GF-D8 (cell line): ENCODE measurements at regions not wholly inside any gene's neighbourhood (a gene's known extent, or its start where the extent isn't known, plus 50 kb on each side); places are given as distances from the start of the nearest gene placed in this dataset.
"Not testable (repeated sequence)": the region's sequence is repeated elsewhere in the genome, so short reads cannot be mapped to it uniquely, and the experiment has no call there.

Source experiments
- DNase-seq: peaks from one replicate; lab custom pipeline; 2025; lab: John Stamatoyannopoulos, UW

DNA sequence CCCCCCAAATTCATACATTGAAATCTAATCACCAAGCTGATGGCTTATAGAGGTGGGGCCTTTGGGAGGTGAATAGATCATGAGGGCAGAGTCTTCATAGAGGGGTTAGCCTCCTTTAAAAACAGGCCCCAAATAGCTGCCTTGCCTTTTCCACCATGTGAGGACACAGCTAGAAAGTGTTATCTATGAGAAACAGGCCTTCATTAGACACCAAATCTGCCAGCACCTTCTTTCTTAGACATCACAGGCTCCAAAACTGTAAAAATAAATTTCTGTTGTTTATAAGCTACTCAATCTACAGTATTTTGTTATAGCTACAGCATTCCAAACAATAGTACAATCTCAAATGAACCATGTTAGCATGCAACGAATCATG is 459.3 kb upstream of the GCFC2 start:
- DNase-seq, result no peak

DNA sequence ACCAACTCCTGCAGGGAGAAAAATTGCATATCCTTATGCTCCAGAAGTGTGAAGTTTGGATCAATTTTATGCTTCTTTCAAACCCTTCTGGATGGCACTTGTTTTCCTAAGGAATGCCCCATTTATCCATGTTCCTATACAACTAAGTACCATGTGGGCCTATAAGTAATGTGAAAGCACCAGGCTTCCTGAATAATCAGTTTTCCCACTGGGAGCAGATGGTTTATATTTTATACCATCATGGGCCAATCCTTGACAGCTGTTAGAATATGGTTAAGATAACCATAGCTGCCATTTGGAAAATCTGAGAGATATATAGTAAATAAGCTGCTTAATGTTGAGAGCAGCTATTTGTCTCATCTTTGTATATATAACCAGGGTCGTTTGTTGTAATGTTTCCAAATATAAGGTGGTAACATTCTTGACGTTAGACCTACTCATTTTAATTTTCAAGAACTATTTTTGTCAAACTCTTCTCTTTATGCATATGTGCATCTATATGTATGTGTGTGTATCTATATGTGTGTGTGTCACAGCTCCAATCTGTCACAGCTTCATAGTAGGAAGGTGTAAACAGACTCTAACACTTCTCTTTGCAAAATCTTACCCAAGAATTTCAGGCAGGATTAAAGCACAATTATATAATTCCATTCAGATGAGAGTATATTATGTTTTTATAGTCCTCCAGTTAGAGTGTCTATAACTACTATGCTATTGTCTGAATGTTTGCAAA is 458.7 kb upstream of the GCFC2 start:
- DNase-seq, result no peak

DNA sequence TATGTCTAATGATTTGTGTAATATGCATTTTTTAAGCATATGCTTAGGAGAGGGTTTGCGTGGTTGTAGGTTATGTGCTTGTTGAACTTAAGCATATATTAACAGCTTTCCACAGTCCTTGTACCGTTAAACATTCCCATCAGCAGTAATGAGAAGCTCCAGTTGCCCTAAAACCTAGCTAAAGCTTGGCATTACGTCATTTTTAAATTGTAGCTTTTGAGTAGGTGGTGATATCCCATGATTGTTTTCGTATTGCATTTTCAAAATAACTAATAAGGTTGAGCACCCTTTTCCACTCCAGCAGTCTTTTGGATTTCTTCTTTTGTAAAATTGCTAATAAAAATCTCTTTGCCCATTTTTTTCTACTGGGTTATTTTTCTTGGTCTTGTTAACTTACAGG is 453.1 kb upstream of the GCFC2 start:
- no peak for DNase-seq

DNA sequence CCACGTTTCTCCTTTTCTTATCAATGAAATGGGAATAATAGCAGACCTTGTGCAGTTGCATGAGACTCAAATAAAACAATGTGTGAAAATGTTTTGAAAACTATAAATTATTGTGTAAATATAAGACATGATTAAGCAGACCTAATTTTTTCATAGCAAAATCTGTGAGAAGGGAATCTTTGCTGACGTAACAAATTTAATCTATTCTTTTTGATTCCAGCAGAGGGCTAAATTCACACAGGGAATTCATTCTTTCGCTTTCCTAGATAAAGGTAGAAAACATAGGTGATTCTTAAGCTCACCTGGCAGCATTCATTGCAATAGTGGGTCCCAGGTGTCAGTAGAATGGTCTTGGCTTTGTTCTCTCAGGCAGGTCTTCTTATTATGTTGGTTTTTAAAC is 450.0 kb upstream of the GCFC2 start:
- no peak for DNase-seq

DNA sequence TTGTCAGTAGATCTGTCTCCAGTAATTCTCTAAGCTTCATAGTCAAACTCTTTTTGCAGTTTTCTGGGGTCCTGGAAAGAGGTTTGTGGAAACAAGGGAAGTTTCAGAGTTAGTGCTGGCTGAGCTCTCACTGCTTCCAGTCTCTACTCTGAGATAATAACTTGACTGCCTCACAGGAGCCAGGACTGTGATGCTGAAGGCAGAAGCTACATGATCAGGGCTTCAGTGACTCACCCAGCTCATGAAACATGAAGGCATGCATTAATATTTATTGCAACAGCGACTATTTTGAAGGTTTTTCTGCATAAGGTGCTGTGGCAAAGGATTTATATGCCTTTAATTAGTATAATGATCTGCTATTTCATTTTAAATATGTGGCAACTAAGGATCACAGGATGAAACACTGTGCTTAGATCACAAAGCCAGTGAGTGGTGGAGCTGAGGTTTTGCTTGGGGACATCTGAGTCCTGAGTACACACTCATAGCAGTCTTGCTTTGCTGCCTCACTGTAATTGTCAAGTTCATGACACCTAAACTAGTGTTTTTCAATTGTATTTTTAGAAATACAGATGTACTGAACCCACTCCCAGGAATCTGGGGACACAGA is 448.4 kb upstream of the GCFC2 start:
- no peak for DNase-seq

DNA sequence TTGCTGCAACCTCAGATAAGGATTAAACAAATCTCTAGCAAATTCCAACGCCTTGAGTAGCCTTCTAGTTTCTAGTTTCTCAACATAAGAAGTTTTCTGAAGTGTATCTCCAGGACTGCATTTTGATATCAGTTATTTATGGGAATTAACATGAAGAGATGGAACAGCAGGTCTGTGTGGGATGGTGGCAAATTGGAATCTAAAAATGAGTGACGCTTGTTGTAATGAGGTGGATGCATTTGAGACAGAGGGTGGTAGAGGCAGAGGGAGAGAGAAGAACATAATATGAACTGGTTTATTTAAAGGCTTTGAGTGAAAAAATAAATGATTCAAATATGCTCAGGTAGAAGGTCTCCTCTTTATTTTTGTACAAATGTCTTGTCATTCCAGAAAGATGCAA is 446.8 kb upstream of the GCFC2 start:
- DNase-seq, result no peak

DNA sequence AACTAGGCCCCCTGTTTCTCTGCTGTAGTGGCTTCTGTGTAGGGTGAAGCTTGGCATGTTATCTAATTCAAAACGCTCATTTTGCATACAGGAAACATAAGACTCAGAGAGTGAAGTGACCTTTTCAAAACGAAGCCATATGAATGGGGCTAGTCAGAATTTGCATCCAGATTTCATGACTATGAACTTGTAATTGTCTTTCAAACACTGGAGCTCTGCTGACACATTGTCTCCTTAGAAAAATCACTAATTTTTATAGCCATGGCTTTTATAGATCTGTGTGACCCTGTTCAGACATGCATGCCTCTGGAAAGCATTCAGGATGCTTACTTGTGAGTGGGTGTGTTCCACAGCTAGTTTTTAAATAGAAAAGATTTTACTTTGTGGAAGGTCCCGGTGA is 444.3 kb upstream of the GCFC2 start:
- no peak for DNase-seq

DNA sequence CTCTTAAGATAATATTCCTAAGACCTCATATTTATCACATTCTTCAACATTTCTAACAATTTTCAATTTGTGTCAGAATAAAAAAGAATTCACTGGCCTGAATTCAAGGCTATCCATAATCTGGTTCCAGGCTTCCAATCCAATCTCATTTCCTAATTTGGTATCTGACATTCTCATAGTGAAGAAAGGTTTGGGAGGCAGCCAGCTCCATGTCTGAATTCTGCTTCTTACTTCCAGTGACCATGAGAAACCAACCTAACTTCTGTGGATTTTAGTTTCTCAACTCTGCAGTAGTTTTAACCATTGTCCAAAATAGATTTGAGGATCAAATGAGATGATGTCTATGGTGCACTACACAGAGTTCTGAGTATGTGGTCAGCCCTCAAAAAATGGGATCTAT is 439.1 kb upstream of the GCFC2 start:
- no peak for DNase-seq

DNA sequence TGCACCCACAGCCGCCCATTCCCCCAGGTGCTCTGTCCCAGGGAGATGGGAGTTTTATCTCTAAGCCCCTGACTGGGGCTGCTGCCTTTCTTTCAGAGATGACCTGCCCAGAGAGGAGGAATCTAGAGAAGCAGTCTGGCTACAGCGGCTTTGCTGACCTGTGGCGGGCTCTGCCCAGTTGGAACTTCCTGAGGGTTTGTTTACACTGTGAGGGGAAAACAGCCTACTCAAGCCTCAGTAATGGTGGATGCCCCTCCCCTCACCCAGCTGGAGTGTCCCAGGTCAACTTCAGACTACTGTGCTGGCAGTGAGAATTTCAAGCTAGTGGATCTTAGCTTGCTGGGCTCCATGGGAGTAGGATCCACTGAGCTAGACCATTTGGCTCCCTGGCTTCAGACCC is 428.6 kb upstream of the GCFC2 start:
- not testable (repeated sequence) for DNase-seq

DNA sequence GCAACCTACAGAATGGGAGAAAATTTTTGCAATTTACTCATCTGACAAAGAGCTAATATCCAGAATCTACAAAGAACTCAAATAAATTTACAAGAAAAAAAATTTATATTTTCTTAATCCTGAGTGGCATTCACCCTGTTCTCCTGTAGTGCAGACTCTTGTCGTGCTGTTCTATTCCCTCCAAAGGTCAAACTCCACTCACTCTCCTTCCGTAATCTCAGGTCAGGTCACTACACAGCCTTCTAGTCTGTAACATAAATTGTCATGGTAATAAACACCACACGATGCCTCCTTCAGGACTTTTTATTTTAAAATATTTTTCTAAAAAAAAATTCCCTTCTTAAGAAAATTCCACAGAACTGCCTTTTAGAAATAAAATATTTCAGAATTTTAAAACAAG is 417.9 kb upstream of the GCFC2 start:
- DNase-seq, result no peak

DNA sequence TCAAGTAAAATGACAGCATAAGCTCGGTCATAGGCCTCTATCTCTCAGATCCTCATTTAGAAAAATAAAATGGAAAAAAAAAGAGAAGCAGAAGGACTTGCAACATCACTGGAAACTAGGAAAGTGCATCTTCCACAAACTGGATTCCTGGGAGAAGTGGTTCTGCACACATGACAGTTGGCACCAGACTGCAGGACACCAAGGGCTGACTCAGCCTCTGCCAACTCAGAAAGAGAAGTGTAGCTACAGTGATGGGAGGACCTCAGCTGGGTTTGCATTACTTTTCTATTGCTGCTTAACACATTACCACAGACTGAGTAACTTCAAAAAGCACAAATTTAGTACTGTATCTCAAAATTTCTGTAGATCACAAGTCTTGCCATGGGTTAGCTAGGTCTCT is 409.5 kb upstream of the GCFC2 start:
- no peak for DNase-seq

DNA sequence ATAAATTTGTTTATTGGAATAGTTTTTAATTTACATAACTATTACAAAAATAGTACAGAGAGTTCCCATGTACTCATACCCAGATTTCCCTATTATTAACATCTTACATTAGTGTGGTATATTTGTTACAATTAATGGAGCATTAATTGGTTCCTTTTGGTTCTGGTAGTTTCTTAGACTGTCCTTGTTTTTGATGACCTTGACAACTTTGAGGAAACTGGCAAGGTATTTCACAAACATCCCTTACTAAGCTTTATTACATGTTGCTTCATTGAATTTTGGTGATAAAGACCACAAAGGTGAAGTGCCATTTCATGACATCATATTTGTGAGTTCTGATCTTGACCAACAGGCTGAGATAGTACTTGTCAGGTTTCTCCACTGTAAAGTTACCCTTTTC is 379.0 kb upstream of the GCFC2 start:
- DNase-seq, result no peak

DNA sequence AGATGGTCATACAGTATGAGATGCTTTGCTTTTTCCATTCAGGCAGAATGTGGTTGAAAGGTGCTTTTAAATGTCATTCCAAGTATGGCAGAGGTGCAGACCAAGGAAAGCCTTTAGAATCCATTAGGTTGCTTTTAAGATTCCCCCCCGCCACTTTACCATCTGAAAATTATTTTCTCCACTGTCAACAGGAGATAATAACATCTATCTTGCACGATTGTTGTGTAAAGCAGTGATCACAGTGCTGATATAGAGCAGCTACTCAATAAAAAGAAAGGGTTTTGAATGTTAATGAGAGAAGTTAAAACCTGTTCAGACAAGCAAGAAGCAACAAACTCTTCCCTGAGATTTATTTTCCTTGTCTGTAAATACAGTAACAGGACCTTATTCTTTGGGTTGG is 372.5 kb upstream of the GCFC2 start:
- no peak for DNase-seq

DNA sequence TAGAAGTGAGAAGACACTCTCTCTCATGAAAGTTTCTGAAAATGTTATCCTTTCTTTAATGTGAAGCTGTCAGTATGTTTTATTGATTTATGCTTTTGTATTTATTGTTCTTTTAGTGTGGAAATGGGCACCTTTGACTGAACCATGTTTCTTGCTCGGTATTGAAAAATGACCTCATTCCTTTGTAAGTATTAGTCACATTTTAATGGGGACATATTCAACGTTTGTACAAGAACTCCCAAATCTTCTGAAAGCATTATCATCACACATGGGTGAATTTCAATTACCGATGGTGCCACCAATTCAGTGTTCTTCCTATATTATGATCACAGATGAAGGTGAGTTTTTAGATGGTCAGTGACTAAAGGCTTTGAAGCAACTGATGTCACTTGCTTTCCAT is 371.8 kb upstream of the GCFC2 start:
- DNase-seq, result no peak

DNA sequence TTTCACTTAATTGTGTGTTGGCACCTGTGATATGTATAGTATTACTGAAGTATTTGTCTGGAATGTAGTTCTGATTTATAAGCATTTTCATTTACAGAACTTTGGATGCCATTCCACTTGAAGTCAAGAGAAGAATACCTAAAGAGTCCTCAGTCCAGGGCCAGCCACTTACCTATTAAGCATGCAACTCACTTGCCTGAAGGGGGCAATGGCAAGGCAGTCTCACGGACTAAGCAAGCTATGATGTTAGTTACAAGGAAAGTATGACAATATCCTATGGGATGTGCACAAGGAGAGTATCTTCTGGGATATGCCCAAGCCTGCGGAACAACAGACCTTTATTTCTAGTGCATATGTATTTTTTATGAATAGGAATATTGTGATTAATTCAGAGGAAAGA is 369.4 kb upstream of the GCFC2 start:
- DNase-seq, result no peak

DNA sequence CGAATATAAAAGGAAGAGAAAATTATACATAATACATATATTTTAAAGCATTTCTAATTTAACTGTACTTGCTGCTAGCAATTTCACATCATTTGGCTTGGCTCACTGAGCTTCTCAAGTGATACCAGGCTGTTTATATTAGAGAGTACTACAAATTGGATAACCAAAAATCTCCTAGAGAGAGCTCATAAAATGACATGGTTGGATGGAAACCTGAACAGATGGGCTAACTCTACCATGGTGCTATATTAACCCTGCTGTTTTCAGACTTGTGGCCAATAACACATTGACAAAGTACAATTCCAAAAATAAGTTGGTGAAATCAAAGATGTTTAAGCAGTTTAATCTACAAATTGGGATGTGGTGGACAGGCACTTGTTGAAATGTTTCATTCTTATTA is 364.4 kb upstream of the GCFC2 start:
- no peak for DNase-seq

DNA sequence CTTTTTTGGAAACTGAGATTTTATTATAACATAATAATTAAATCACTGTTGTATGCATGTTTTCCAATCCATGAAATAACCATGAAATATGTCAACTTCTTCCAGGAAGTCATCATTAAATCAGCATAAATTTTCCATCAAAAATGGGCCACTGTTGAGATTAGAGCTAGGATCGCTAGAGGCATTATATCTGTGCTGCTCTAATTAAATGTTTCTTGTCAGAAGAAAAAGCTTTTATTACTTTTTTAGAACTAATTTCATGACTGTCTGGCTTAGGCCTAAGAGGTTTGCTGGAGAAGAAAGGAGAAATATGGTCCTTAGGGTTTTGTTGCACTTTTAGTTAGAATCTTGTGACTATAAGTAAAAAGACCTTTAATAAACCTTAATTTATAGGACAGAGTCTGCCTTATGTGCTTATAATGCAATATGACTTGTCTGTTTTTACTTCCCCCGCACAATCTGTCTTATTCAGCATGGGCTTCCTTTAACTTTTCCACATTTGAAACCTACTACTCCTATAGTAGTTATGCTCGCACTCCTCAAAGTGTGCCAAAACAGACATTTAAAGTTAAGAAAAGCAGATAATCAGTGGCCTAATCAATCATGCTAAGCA is 363.4 kb upstream of the GCFC2 start:
- DNase-seq, result no peak

DNA sequence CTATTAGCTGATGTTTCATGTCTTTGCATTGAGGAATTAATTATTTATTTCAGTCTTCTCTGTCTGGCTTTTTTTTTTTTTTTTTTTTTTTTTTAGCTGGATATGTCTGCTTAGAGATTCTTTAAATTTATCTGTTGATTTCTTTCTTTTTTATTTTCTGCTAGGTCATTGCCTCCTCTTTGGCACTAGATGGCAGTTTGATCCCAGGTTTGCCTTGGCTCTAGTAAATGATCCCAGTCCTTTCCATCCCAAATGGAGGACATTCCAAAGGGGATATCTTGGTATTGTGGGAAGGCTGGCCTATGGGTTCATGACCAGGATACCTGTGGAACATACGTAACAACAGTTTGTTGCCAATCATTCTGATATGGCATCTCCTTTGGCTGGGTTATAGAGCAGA is 339.5 kb upstream of the GCFC2 start:
- DNase-seq, result no peak

DNA sequence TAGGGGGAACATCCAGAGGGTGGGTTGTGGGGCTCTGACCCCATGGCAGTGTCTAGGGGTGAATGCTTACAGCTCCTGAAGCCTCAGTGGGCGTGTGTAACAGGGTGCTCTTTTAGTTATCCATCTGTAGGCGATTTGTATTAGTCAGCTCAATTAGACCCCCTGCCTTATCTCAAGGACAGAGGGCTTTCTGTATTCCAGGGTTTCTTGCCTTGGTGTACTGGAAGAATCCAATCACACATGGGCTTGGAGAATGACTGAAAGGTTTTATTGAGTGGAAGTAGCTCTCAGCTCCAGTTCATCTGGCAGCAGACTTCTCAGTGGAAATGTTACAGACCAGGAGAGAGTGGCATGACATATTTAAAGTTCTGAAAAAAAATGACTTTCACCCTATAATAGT is 334.0 kb upstream of the GCFC2 start:
- no peak for DNase-seq

DNA sequence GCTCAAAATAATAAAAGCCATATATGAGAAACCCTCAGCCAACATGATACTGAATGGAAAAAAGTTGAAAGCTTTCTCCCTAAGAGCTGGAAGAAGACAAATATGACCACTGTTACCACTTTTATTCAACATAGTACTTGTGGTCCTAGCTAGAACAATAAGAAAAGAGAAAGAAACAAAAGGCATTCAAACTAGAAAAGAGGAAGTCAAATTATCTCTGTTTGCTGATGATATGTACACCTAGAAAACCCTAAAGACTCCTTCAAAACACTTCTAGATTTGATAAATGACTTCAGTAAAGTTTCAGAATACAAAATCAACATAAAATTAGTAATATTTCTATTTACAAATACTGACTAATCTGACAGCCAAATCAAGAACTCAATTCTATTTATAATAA is 328.8 kb upstream of the GCFC2 start:
- no peak for DNase-seq

DNA sequence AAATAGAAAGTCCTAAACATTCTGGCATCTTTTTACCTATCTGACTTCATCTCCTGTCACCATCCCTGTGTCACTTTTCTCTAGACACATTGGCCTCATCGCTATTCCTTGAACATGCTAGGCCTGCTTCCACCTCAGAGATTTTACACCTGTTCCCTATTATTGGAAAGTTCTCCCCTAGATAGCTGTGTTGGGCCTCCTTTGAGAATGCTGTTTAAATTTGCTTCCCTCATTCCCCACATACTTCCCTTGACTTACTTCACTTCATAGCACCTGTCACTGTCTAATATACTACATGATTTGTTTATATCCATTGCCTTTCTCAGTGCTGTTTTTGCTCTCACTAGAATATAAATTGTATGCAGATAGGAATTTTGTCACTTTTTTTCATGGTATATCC is 317.0 kb upstream of the GCFC2 start:
- DNase-seq, result no peak

DNA sequence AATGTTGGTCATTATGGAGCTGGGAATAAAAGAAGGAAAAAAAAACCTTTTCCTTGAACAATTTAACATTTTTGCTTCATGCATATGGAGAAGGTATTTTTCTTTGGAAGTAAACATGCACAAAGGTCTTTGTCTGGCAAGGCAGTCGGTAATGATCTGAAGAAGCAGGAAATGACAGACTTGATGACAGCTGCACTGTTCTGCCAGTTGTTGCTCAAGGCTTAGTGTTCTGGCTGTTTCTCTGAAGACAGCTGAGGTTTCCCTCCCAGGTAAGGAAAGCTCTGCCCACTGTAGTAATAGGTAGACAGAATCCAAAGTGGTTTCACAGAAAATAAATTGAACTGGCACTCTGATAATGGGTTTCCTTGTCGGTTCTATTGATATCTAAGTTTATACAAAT is 308.4 kb upstream of the GCFC2 start:
- DNase-seq, result no peak

DNA sequence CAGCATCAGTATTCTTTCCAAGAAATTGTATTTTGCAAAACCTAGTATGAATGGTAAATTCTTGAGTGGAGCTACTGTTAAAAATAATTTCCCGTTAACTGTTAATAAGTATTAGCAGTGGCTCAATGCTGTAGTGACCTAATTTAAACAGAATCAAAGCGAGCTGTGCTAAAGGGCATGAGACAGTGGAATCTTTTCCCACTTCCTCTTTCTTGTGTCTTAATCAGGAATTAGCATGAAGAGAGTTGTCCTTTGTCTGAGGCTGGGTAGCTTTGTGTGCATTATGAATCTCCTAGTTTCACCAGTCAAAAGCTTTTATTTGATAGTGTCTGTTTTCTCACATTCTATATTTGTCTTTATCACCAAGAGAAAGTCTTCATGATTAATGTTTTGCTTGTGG is 298.8 kb upstream of the GCFC2 start:
- no peak for DNase-seq
